Sigmoid colon (tissue), 4 donors: ENCODE measurements at regions not wholly inside any gene's neighbourhood (a gene's known extent, or its start where the extent isn't known, plus 50 kb on each side); places are given as distances from the start of the nearest gene placed in this dataset.

ENCODE experiments used
- CTCF ChIP-seq, 4 experiments: fragments of 450-650 bp in 3 of 4; fragments of 200-600 bp in 1 of 4; IDR thresholded peaks; one replicate each; pipeline ENCODE4 v1.5.1; 2016 to 2019; ENCODE audit warnings: antibody characterized with exemption in 4 of 4, mild to moderate bottlenecking in 3 of 4, moderate library complexity in 2 of 4
- POLR2AphosphoS5 ChIP-seq, 4 donors: sonication (generic); formaldehyde crosslinking; IDR thresholded peaks; one replicate each; pipeline ENCODE4 v1.6.1; 2017; ENCODE audit warnings: antibody characterized with exemption in 4 of 4

DNA sequence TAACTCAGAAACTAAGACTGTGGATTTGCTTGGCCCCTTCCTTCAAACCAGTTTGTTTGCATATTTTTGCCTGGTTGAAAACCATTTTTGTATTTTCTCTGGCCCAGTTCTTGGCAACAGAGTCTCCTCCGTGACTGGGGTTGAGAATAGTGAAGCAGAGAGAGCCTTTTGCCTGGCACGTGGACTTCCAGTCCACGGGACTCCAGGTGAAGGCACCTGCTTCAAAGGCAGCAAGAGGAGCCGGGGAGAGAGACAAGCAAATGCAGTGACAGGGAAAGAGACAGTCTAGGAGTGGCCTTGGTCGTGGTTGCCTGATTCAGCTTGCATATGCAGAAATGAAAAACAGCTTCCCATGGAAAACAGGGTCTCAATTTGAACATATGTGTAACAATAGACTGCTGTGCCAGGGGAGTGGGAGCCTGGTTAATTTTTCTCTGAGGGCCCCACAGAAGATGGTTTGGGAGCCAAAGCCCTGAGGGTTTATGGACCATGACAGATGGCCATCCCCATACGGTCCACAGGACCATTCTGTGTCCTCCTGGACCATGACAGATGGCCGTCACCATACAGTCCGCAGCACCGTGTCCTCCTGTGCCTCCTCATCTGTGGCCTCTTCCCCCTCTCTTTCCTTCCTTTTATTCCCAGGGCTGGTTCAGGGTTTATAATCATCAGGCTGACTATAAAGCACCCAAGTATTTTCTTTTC lies 272.2 kb upstream of the RASGEF1B start:
- TF ChIP-seq POLR2AphosphoS5 (IDR thresholded peaks at IDR 0.05) (no peak), CTCF (IDR thresholded peaks at IDR 0.05) (no peak)
